ENCODE measurements at regions not wholly inside any gene's neighbourhood (a gene's known extent, or its start where the extent isn't known, plus 50 kb on each side); places are given as distances from the start of the nearest gene placed in this dataset.

GRCh38 chr7:114835861-114836260 is 86.0 kb upstream of the MDFIC start:
- TF ChIP-seq, protein P1, sequence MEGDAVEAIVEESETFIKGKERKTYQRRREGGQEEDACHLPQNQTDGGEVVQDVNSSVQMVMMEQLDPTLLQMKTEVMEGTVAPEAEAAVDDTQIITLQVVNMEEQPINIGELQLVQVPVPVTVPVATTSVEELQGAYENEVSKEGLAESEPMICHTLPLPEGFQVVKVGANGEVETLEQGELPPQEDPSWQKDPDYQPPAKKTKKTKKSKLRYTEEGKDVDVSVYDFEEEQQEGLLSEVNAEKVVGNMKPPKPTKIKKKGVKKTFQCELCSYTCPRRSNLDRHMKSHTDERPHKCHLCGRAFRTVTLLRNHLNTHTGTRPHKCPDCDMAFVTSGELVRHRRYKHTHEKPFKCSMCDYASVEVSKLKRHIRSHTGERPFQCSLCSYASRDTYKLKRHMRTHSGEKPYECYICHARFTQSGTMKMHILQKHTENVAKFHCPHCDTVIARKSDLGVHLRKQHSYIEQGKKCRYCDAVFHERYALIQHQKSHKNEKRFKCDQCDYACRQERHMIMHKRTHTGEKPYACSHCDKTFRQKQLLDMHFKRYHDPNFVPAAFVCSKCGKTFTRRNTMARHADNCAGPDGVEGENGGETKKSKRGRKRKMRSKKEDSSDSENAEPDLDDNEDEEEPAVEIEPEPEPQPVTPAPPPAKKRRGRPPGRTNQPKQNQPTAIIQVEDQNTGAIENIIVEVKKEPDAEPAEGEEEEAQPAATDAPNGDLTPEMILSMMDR (IDR thresholded peaks at IDR 0.05) = no peak
- TF ChIP-seq POLR2AphosphoS5 (IDR thresholded peaks at IDR 0.05; ENCODE audit: insufficient read depth in 1 of 2, low read depth in 1 of 2) = no peak
- TF ChIP-seq POLR2A (IDR thresholded peaks at IDR 0.05) = no peak

Measured in vagina (tissue), 2 donors.